GM10266 (cell line): ENCODE measurements at regions not wholly inside any gene's neighbourhood (a gene's known extent, or its start where the extent isn't known, plus 50 kb on each side); places are given as distances from the start of the nearest gene placed in this dataset.
A peak's percentile ranks its signal among the peaks of the same experiment; 100 is the strongest.

ENCODE experiments used
- DNase-seq: peaks from one replicate; pipeline ENCODE4 v3.0.0; 2012; ENCODE audit errors: extremely low spot score
- CTCF ChIP-seq: IDR thresholded peaks from 2 replicates; pipeline ENCODE4 v1.5.1; 2012; ENCODE audit warnings: mild to moderate bottlenecking, low read depth; ENCODE audit not compliant: control insufficient read depth, insufficient read depth; ENCODE audit errors: missing control alignments

DNA sequence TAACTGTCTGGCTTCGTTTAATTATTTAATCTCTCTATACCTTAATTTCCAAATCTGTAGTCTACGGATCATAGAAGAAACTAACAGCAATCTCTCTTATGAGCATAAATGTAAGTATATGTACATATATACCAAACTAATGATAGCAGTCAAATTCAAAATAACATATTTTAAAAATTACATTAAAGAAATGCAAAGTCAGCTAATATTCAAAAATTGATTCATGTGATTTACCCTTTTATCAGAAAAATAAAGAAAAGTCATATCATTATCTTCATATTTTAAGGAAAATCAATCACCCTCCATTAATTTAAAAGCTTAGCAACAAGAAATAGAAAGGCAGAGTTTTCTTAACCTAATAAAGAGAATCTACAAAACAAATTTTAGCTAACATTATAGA, 575.9 kb downstream of the IRS1 start:
- no peak for DNase-seq

GRCh38 chr2:226220511-226220910, 579.1 kb downstream of the IRS1 start:
- DNase-seq = no peak
- TF ChIP-seq CTCF = no peak

More for the DNA sequence above, 575.9 kb downstream of the IRS1 start:
- no peak for TF ChIP-seq CTCF

- TF ChIP-seq CTCF = no peak
- DNase-seq = no peak
Observed at GRCh38 chr2:226217191-226217590, 582.4 kb downstream of the IRS1 start.

DNA sequence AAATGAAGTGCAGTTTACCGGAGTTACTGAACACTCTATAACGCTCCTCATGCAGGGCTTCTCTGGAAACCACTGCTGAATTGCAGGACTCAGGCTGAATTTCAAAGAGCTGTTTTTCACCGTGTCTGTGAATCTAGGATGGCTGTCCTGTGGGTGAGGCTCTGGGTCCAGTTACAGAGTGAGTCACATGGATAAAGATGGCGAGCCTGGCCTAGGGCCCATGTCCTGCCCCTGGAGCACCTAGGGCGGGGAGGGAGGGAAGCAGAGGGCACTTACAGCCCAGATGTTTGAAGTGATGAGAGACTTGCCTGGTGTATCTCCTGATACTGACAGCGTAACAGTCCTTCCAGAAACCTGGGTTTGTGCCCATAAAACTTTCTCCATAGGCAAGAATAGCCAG, 583.0 kb downstream of the IRS1 start:
- no peak for DNase-seq
- no peak for TF ChIP-seq CTCF

GRCh38 chr2:226215902-226216503, 583.6 kb downstream of the IRS1 start:
- peak; percentile 70 for TF ChIP-seq CTCF
- DNase-seq = peak; percentile 13

GRCh38 chr2:226213717-226214116, 585.9 kb downstream of the IRS1 start:
- TF ChIP-seq CTCF = no peak
- DNase-seq = no peak

DNA sequence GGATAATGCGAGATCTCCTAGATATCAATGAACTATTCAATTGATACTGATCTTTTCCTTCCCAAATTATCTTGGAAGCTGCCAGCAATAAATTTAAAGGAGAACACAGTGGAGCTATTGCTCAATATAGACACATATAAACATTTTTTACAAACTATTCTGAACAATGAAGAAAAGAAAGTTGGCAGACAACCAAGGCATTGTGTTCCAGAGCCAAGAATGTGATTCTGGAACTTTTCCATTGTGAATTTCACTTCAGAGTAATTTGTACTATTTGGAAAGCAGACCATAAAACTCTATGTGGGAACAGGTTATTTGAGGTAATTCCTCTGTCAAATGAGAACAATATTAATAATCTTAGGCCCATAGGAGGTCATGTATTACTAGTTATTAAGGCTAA, 588.2 kb downstream of the IRS1 start:
- no peak for DNase-seq
- no peak for TF ChIP-seq CTCF
